Nephron progenitor cell (in vitro differentiated cells): ENCODE measurements at regions not wholly inside any gene's neighbourhood (a gene's known extent, or its start where the extent isn't known, plus 50 kb on each side); places are given as distances from the start of the nearest gene placed in this dataset.

ENCODE experiments used
- DNase-seq: peaks from one replicate; pipeline ENCODE4 v3.0.0; 2021
- H3K27ac Mint-ChIP-seq: 2 replicates; pipeline ENCODE4 v1.8.0; 2021; ENCODE audit warnings: mild to moderate bottlenecking, moderate library complexity, mixed read lengths
- H3K27me3 Mint-ChIP-seq: 2 replicates; pipeline ENCODE4 v1.8.0; 2021; ENCODE audit warnings: mild to moderate bottlenecking, low read depth, mixed read lengths; ENCODE audit not compliant: poor library complexity
- H3K36me3 Mint-ChIP-seq: 2 replicates; pipeline ENCODE4 v1.8.0; 2021; ENCODE audit warnings: low read depth, mixed read lengths
- H3K4me1 Mint-ChIP-seq: 2 replicates; pipeline ENCODE4 v1.8.0; 2021; ENCODE audit warnings: mixed read lengths
- H3K4me3 Mint-ChIP-seq: 2 replicates; pipeline ENCODE4 v1.8.0; 2021; ENCODE audit warnings: mild to moderate bottlenecking, moderate library complexity, mixed read lengths
- H3K9me3 Mint-ChIP-seq: 2 replicates; pipeline ENCODE4 v1.8.0; 2021; ENCODE audit warnings: mild to moderate bottlenecking, moderate library complexity, mixed read lengths
- TF ChIP-seq, protein P1 (sequence below): fragments of 200-600 bp; sonication (generic); IDR thresholded peaks from 2 replicates; pipeline ENCODE4 v1.5.0; 2021; ENCODE audit warnings: antibody characterized with exemption

GRCh38 chr20:12264711-12265110 is 347.0 kb downstream of the BTBD3 start:
- H3K27ac Mint-ChIP-seq: no peak overlapping the region

GRCh38 chr20:12265662-12266061 is 348.0 kb downstream of the BTBD3 start:
- Mint-ChIP-seq H3K4me3 (no peak overlapping the region), H3K27ac (no peak overlapping the region), H3K9me3 (no peaks in the 10 kb centered on the region), H3K27me3 (peaks cover 5% of the 10 kb centered on the region), H3K4me1 (no peaks in the 10 kb centered on the region), H3K36me3 (no peaks in the 10 kb centered on the region)
- DNase-seq: no peak
- TF ChIP-seq, protein P1, sequence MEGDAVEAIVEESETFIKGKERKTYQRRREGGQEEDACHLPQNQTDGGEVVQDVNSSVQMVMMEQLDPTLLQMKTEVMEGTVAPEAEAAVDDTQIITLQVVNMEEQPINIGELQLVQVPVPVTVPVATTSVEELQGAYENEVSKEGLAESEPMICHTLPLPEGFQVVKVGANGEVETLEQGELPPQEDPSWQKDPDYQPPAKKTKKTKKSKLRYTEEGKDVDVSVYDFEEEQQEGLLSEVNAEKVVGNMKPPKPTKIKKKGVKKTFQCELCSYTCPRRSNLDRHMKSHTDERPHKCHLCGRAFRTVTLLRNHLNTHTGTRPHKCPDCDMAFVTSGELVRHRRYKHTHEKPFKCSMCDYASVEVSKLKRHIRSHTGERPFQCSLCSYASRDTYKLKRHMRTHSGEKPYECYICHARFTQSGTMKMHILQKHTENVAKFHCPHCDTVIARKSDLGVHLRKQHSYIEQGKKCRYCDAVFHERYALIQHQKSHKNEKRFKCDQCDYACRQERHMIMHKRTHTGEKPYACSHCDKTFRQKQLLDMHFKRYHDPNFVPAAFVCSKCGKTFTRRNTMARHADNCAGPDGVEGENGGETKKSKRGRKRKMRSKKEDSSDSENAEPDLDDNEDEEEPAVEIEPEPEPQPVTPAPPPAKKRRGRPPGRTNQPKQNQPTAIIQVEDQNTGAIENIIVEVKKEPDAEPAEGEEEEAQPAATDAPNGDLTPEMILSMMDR: no peak

More at GRCh38 chr20:12264711-12265110, 347.0 kb downstream of the BTBD3 start:
- H3K9me3 Mint-ChIP-seq: no peaks in the 10 kb centered on the region
- no peaks in the 10 kb centered on the region for H3K4me1 Mint-ChIP-seq
- peaks cover 5% of the 10 kb centered on the region for H3K27me3 Mint-ChIP-seq
- no peaks in the 10 kb centered on the region for H3K36me3 Mint-ChIP-seq
- no peak for DNase-seq
- TF ChIP-seq, protein P1: no peak
- H3K4me3 Mint-ChIP-seq: no peak overlapping the region

DNA sequence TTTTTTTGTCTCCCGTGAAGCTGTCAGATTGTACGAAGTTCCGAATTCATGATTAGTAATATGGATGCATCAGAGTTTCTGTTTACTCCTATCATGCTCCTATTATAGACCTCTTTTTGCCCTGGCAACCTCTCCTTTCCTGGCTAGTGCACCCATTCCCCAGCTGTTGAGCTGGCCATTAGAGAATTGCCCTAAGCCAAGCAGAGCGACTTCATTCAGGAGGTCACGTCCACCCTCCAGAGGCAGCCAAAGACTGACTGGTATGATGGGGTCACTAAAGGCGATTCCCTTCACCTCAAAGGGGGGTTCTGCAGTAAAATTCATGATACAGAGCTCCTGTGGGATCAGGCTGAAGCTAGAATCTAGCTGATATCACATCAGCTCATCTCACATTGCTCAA is 351.9 kb downstream of the BTBD3 start:
- no peak for DNase-seq
- no peaks in the 10 kb centered on the region for H3K4me1 Mint-ChIP-seq
- no peaks in the 10 kb centered on the region for H3K9me3 Mint-ChIP-seq
- no peak overlapping the region for H3K27ac Mint-ChIP-seq
- TF ChIP-seq, protein P1: no peak
- no peak overlapping the region for H3K4me3 Mint-ChIP-seq
- no peaks in the 10 kb centered on the region for H3K36me3 Mint-ChIP-seq
- H3K27me3 Mint-ChIP-seq: peaks cover 3% of the 10 kb centered on the region

DNA sequence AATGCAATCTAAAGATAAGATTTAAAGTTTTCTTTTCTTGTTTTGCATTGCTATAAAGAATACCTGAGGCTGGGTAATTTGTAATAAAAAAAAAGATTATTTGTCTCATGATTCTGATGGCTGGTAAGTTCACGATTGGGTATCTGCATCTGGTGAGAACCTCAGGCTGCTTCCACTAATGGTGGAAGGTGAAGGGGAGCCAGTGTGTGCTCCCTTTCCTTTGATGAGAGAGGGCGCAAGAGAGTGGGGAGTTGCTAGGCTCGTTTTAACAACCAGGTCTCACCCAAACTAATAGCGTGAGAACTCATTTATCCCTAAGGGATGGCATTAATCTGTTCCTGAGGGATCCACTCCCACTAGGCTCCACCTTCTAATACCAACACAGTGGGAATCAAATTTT is 353.2 kb downstream of the BTBD3 start:
- Mint-ChIP-seq H3K27ac (no peak overlapping the region), H3K4me3 (no peak overlapping the region), H3K27me3 (peaks cover 1% of the 10 kb centered on the region)

DNA sequence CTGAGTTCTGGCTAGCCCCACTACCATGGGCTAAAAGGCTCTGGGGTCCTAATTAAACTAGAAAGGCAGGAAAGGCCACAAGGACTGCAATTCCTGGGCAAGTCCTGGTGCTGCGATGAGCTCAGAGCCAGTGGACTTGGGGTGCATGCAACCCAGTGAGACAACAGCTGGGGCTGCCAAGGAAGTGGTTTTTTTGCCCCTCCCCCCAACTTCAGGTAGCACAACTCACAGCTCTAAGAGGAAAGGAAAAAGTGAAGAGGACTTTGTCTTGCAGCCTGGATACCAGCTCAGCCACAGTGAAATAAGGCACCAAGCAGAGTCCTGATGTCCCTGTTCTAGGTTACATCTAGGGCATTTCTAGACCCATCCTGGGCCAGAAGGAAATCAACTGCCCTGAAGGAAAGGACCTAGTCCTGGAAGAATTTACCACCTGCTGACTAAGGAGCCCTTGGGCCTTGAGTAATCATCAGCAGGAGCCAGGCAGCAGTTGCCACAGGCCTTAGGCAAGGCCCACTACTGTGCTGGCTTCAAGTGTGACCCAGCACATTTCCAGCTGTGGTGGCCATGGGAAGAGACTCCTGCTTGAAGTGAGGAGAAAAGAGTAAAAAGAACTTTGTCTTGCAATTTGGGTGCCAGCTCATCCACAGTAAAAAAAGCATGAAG is 358.4 kb downstream of the BTBD3 start:
- no peak for DNase-seq
- Mint-ChIP-seq H3K27ac (no peak overlapping the region), H3K36me3 (no peaks in the 10 kb centered on the region), H3K9me3 (no peaks in the 10 kb centered on the region), H3K4me3 (no peak overlapping the region), H3K27me3 (peaks cover 3% of the 10 kb centered on the region), H3K4me1 (no peaks in the 10 kb centered on the region)
- TF ChIP-seq, protein P1: no peak

More for the DNA sequence above, 353.2 kb downstream of the BTBD3 start:
- H3K4me1 Mint-ChIP-seq: no peaks in the 10 kb centered on the region
- TF ChIP-seq, protein P1: no peak
- H3K9me3 Mint-ChIP-seq: no peaks in the 10 kb centered on the region
- DNase-seq: no peak
- H3K36me3 Mint-ChIP-seq: no peaks in the 10 kb centered on the region

DNA sequence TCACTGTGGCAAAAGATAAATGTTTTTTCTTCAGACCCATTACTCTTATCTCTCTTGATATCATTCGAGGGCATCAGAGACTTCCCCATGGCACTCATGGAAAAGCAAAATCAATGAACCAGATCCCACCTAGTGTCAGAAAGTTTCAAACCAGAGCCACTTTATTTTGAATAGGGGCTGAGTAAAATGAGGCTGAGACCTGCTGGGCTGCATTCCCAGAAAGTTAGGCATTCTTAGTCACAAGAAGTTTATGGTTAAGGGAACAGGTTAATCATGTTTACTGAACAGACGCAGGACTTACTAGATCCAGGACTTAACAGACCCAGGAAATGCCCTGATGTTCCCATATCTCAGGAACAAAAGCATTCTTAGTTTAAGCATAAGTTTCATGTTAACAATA is 369.9 kb downstream of the BTBD3 start:
- H3K4me3 Mint-ChIP-seq: no peak overlapping the region
- H3K9me3 Mint-ChIP-seq: no peaks in the 10 kb centered on the region
- H3K36me3 Mint-ChIP-seq: no peaks in the 10 kb centered on the region
- peaks cover 6% of the 10 kb centered on the region for H3K27me3 Mint-ChIP-seq
- H3K27ac Mint-ChIP-seq: no peak overlapping the region
- no peaks in the 10 kb centered on the region for H3K4me1 Mint-ChIP-seq
- TF ChIP-seq, protein P1: no peak
- no peak for DNase-seq
